CD4-positive, alpha-beta T cell treated with Interferon alpha-2 for 1 hour (primary cell): ENCODE measurements at regions not wholly inside any gene's neighbourhood (a gene's known extent, or its start where the extent isn't known, plus 50 kb on each side); places are given as distances from the start of the nearest gene placed in this dataset.
"Not testable (repeated sequence)": the region's sequence is repeated elsewhere in the genome, so short reads cannot be mapped to it uniquely, and the experiment has no call there.

Source experiments
- DNase-seq, 2 donors: peaks; one replicate each; pipeline ENCODE4 v3.0.0-alpha.2; 2020 to 2022

DNA sequence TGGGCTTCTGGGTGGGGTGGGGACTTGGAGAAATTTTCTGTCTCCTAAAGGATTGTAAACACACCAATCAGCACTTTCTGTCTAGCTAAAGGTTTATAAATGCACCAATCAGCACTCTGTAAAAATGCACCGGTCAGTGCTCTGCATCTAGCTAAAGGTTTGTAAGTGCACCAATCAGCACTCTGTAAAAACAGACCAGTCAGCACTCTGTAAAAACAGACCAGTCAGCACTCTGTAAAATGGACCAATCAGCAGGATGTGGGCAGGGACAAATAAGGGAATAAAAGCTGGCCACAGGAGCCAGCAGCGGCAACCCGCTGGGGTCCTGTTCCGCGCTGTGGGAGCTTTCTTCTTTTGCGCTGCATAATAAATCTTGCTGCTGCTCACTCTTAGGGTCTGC, 63.0 kb upstream of the MAP9 start:
- DNase-seq: not testable (repeated sequence)

- no peak for DNase-seq
Measured at GRCh38 chr4:155434904-155435303, 58.1 kb upstream of the MAP9 start.

- no peak for DNase-seq
Measured at GRCh38 chr4:155434366-155434765, 57.6 kb upstream of the MAP9 start.

- no peak for DNase-seq
Measured at GRCh38 chr4:155433636-155434360, 57.0 kb upstream of the MAP9 start.

- DNase-seq: no peak
Measured at GRCh38 chr4:155430895-155431795, 54.4 kb upstream of the MAP9 start.

- DNase-seq: no peak
Measured at GRCh38 chr4:155428128-155428527, 51.4 kb upstream of the MAP9 start.

- no peak for DNase-seq
Measured at GRCh38 chr4:155426953-155427352, 50.2 kb upstream of the MAP9 start.
